Activated naive CD4-positive, alpha-beta T cell (primary cell): ENCODE measurements at regions not wholly inside any gene's neighbourhood (a gene's known extent, or its start where the extent isn't known, plus 50 kb on each side); places are given as distances from the start of the nearest gene placed in this dataset.

ENCODE experiments used
- DNase-seq, 4 experiments: peaks; one replicate each; lab custom pipeline; 2025; lab: John Stamatoyannopoulos, UW

DNA sequence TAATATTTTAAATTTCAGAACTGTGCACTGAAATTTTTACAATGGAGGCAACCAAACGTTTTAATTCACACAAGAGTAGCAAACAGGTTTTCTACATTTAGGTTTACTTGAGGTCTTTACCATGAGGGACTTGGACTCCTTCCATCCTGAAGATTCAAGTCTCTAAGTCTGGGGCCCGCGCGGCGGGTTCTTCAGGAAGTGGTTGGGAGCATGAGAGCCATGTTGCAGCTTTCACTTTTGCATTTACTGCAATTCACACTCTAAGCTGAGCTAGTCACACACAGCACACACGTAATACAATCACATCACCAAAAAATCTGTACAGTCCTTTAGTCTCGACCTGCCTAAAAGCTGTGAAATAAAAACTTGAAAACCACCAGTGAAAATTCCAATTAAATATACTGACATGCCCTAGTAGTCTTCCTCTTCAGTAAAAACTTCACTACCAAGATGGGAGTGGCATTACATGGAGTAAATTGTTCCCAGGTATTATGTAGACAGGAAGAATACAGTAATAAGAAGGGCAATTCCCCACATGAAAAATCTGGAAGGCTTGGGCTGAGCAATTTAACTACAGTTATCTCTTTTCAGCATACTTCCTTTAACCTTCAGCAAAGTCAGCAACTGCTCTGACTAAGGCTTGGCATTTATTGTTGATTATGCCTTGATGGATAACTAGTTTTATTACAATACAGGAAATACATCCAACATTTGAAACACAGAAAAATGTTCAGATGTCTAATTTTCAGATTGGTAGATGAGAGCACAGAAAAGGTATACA lies 571.1 kb upstream of the DIPK2B start:
- DNase-seq, result peak in 3 of 4 experiments; percentile 1 to 8 (median 5)

DNA sequence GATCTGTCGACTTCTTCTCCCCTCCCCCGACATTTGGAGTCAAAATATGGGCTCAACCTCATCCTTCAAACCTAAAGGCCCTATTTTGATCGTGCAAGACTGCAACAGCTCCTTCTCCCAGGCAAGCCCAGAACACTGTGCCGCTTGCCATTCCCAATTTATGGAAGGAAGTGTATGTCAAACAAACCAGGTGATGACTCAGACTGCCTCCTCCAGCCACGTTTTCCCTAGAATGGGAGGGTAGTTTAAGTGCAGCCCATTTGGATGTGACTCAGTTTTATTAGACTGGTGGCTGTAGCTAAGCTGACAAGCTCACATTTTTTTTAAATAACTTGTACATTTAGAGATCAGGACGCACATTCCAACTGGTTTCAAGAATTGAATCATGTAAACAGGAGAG lies 570.4 kb upstream of the DIPK2B start:
- no peak for DNase-seq

- DNase-seq, result no peak
These were observed 569.3 kb upstream of the DIPK2B start for GRCh38 chrX:45769761-45770582.

DNA sequence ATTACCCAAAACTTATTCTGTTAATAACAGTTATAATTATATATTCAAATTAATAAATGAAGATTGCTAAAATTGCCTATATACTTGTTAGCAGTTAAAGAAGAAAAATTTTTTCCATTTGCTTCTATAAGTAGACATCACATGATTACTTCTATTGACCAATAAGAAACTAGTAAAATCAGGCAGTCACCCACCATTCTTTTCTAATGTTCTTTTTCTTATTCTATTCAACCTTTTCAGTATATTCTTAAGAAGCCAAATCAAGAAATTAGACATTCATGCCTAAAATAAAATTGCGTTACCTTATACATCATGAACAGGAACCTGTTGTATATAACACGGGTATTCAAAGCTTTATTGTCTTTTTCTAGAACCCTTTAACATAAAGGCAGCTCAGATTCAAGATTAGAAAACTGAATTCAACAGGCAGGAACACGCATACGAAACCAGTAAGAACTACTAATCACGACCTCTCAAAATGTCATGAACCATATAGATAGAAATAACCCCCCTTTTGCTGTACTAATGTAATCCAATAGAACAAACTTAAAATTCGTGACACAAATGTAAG lies 568.1 kb upstream of the DIPK2B start:
- no peak for DNase-seq

- no peak for DNase-seq
These were observed 566.4 kb upstream of the DIPK2B start for GRCh38 chrX:45766981-45767501.

DNA sequence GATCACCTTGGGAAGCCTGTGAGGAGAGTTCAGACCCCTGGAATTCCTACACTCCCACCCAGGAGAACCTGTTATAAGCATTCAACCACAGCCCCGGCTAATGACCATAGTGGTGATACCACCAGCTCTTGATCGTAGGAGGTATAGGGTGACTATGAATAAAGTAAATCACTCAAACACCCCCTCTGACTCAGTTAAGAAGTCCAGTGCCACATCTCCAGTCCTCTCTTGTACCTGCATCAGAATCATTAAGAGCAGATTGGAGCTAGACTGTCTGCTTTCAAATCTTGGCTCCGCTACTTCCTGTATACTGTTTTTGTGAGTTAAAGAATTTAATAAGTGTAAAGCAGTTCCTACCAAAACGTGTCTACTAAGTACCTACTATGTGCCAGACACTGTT lies 565.1 kb upstream of the DIPK2B start:
- no peak for DNase-seq

- no peak for DNase-seq
These were observed 564.6 kb upstream of the DIPK2B start for GRCh38 chrX:45765281-45765680.

- DNase-seq, result no peak
These were observed 562.3 kb upstream of the DIPK2B start for GRCh38 chrX:45762699-45763647.

GRCh38 chrX:45761920-45762319 lies 561.2 kb upstream of the DIPK2B start:
- no peak for DNase-seq

DNA sequence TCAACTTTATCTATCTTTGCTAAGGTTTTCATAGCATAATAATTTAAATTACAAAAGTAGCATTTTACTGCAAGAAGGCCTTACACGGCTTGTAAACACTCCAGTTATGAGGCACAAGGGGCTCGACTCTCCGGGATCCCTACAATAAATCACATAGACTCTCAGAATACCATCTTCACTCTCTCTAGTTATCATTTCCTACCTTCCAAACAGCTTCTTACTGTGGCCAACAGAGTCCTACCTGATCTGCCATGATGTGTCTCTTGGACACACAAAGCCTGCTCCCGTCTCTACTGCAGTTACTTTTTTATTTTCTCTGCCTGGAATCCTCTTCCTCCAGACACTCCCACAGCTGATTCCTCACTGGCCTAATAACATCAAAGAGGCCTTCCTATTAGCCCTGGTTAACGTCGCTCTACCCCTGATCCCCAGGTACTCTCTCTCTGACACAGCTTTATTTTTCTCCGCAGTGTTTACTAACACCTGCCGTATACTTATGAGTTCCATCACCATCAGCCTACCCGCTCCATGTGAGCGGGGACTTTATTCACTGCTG lies 559.6 kb upstream of the DIPK2B start:
- DNase-seq, result no peak

DNA sequence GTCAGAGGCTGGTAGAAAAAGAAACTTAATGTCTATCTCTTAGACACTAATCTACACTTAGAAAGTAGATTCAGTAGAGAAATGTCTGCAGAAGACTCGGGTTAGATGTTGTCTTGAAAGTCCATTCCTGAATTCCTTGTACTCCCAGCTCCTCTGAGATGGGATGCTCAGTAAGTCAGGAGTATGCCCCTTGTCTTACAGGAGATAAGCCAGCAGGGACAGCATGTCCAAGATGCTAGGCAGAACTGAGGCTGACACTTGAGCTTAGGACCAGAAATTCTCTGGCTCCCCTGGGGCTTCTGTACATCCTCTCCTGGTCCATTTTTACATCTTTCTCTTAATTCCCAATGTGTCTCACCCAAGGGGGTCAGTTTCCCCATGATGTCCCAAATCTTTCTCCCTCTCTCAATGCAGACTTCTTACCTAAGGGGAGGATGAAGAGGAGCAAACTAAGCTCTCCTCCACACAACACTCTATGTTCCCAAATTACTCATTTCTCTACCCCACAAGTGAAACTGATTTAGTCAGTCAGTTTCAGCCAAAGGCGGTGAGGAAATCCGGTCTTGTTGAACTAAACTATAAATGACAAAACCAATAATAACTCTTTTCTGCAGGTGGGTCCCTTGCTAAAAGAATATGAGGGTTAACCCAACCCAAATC lies 558.2 kb upstream of the DIPK2B start:
- DNase-seq, result no peak

DNA sequence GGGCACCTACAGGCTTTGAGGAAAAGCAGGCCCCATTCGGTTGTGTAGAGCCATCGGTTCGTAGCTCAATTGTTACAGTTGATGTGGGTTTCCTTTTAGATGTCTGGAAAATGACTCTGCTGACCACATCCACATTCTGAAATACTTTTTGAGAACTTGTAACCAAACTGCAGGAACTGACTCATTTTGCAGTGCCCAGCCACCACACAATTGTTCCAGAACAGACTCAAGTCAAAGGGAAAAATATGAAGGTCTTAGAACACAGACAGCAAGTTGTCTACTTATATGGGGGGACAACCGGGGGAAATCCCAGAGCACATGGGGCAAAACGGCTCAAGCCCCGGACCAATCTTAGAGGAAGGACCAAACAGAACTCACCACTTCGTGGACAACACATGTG lies 557.6 kb upstream of the DIPK2B start:
- DNase-seq, result no peak

DNA sequence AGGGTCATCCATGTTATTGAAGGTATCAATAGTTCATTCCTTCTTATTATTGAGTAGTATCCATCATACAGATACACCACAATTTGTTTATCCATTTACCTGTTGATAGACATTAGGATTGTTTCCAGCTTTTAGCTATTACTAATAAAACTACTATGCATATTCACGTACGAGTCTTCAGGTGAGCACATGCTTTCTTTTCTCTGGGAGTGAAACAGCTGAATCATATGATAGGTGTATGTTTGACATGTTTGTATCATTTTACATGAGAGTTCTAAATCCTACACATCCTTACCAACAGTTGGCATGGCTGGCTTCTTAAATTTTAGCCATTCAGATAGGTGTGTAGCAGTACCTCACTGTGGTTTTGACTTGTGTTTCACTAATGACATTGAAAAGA lies 556.6 kb upstream of the DIPK2B start:
- no peak for DNase-seq

- no peak for DNase-seq
These were observed 555.9 kb upstream of the DIPK2B start for GRCh38 chrX:45756557-45756956.

DNA sequence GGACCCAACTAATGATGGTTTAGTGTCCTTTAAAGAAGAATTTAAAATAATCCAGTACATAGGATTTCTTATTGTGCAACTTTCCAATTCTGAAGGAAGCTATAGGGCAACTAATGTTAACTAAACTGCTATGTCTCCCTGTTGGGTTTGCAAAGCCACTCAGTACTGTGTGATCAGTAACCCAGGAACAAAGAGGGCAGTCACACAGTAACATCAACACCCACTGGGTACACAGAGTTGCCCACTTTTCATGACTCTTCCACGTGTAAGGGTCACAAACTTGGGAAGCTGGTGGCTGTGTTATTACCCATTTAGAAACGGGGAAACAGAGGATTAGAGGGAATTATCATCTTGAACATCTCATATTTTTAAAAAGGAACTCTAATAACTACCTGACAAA lies 555.0 kb upstream of the DIPK2B start:
- no peak for DNase-seq

DNA sequence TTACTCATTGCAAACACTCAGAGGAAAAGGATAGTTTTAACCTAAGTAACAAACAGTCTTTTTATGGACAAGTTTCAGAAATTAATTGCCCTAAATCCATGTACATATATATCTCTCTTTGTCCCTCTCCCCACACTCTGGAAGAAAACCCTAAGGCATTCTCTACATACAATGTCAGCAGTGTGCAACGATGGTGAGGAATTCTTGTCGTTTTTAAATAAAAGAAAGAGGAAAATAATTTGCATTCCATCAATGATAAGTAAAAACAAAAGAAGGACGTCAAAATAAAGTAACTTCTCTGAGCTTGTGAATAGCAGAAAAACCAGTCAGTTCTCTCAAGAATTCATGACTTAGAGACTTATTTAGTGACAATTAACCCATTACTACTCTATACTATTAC lies 550.5 kb upstream of the DIPK2B start:
- DNase-seq, result no peak

DNA sequence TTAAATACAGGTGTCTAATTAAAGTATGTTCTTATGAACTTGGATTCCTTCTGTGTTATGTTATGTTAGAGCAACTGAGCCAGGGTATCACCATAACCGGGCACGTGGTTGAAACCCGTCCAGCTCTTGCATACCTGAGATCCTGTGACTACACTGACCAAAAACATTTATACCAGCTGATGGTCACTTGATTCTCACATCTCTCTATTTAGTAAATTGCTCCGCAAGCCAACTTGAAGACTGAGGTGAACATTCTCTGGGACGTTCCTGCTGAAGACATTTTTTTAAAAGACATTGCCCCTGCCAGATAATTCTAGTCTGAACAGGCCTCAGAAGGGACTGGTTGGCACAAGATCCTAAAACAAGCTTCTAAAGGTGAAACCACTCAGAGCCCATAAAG lies 550.0 kb upstream of the DIPK2B start:
- DNase-seq, result no peak

DNA sequence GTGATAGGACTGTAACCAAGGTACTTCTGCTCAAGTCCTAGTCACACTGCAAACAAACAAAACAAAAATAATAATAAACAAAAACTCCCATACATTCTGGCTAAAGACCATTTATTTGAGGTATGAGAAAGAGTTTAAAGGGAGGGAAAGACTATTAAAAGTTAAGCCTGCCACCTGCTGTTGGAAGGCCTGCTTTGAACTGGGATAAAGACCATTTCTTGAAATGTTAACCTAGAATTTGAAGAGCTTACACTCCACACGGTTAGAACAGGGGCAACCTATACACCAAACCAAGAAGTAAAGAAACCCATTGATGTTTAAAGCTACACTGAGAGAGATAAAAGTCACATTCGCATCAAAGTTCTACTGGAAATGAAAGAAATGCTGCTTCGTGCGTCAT lies 548.7 kb upstream of the DIPK2B start:
- DNase-seq, result no peak

DNA sequence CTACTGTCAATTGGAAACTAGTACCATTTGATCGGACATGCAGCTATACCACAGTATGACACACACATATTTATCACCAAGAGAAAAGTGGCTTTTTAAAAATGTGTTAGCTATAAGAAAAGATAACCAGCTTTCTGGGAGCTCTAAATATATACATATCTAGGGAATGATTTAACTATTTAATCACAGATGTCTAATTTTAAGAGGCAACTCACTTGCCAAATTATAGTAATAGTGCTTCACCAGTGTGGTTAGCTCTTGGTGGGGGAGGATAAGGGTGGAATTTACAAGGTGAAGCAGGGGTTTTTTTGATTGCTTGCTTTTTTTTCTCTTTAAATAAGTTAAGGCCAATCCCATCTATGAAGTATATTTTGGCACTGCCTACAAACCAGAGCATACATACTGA lies 547.7 kb upstream of the DIPK2B start:
- DNase-seq, result no peak

DNA sequence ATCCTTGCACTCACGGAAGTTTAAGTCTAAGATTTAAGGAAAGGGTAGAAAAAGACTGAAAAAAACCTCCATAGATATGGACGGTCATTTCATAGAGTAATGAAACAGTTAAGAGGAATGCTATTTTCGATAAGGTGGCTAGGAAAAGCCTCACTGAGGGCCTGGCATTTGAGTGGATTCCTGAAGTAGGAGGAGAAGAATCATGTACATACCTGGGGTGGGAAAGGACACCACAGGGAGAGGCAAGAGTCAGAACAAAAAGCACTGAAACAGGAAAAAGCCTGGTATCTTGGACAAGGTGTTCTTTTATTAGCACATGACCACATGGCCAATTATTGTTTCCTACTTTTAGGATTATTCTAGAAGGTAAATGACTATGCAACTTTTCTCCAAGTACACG lies 547.2 kb upstream of the DIPK2B start:
- no peak for DNase-seq

- no peak for DNase-seq
These were observed 544.8 kb upstream of the DIPK2B start for GRCh38 chrX:45745479-45745878.
